NCI-H345 treated with DMSO at 0.1 percent for 48 hours (cell line): ENCODE measurements at regions not wholly inside any gene's neighbourhood (a gene's known extent, or its start where the extent isn't known, plus 50 kb on each side); places are given as distances from the start of the nearest gene placed in this dataset.

Experiments used
- DNase-seq: peaks from one replicate; lab custom pipeline; 2025; ENCODE audit not compliant: unreplicated experiment; lab: John Stamatoyannopoulos, UW

GRCh38 chr12:111089616-111090015, 169.2 kb upstream of the MYL2 start:
- no peak for DNase-seq

DNA sequence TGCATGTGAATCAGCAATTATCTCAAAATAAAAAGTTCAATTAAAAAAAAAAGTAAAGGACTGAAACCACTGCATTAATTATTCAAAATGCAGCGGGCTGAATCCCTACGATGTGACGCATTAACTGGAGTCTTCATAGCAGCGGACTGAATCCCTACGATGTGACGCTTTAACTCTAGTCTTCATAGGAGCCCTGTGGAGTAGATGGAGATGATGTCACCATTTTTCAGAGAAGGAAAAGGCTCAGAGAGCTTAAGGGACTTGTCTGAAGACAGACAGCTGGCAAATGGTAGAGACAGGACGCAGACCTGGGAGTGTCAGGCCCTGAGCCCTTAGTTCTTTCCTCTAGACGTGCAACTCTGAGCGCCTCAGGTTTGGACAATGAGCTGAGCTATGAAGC, 168.0 kb upstream of the MYL2 start:
- no peak for DNase-seq

GRCh38 chr12:111086947-111087700, 166.7 kb upstream of the MYL2 start:
- DNase-seq, result no peak

DNA sequence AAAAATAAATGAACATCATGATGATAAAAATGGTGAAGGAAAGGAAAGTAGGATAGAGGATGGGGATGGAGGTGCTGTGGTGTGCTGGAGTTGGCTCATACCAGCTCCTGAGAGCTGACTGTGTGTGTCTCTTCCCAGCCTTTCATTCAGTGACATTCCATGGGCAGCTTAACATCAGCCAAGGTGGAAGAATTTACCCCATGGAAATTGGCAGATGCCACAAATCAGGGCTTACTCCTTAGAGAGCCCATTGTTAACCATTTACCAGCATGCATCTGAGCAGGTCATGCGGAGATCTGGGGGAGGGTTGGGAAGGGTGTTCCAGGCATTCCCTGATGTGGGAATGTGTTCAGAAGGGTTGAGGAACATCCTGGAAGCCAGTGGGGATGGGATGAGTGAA, 164.7 kb upstream of the MYL2 start:
- DNase-seq, result no peak

GRCh38 chr12:111084605-111085004, 164.2 kb upstream of the MYL2 start:
- no peak for DNase-seq

DNA sequence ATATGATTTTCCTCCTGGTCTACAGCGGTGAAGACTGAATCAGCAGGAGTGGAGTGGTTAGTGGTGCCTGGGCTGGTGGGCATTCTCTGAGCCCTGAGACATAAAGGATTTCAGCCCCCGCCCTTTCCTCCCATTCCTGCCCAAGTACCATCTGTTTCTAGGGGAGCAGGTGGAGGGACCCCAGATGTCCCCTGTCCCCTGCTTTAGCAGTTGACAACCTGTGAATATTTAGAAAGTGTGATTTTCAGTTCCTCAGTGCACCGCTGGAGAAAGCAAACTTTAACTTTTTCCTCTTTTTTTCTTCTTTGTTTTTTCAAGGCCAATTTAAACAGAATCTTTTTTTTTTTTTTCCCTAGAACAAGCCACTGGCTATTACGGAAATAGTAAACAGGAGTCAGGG, 163.8 kb upstream of the MYL2 start:
- no peak for DNase-seq

GRCh38 chr12:111081600-111081999, 161.2 kb upstream of the MYL2 start:
- DNase-seq, result no peak

DNA sequence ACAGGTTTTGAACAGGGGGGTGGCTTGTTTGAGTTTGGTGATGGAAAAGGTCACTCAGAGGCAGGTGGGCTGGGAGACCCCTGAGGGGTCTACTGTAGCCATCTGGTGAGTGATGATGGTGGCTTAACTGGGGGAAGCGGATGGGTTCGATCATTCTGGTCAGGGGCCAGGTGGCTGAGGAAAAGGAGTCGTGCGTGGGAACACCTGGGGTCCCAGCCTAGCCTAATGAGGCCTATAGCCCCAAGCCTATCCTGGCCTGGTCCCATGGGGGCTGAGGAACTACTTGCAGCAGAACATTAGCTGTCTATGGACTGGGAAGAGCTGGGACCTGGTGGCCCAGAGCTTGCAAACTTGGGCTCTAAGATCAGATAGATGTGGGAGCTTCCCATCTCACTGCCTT, 158.4 kb upstream of the MYL2 start:
- DNase-seq, result no peak

DNA sequence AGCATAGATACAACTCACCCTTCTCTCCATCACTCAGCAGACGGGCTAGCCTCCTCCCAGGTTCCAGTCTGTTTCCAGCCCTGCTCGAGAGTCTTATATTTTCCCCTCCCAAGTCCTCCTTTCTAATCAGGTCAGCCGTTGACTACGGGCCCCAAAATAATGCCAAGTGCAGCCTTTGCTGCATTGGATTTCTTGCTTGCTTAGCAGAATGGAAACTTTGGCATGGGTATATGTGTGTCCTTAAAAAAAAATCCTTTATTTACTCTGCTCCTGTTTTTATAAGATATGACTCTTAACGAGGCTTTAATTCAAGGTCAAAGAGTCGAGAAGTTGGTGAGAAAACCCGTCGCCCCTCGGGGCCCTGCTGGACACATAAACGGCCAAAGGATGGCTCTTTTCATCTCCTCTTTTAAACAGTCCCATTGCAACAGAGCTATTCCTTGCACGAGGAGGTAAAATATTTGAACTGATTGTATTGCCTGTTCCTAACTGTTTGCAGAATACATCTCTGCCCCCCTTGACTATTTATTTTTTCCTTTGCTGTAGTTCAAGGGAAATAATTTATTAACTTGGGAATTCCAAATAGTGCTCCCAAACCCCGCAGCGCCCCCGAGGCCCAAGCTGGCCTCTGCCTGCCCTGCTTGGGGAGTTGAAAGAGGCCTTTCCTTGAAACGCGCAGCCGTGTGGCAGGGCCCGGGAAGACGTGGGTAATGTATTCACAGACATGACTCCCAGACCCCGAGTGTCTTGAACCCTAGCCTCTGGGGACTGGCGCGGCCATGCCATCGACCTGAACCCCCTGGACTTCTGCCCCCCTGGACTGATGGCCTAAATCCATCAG, 156.5 kb upstream of the MYL2 start:
- DNase-seq, result no peak

GRCh38 chr12:111076199-111076598, 155.8 kb upstream of the MYL2 start:
- no peak for DNase-seq

DNA sequence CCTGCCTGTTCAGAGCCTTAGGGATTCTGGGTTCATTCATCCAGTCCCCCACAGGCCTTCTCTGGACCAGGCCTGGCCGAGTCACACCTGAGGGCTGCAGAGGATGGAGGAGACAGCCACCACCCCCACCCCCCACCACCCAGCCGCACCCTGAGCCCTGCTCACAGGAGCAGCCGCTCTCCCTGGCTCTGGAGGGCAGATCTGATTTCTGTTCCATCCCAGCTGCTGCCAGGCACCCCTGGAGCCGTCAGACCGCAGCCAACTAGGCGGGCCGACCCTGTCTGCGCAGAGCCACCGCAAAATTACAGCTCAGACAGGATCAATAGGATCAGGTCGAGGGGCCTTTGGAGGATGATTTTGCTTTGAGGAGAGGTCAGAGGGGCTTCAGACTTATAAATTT, 154.6 kb upstream of the MYL2 start:
- no peak for DNase-seq

DNA sequence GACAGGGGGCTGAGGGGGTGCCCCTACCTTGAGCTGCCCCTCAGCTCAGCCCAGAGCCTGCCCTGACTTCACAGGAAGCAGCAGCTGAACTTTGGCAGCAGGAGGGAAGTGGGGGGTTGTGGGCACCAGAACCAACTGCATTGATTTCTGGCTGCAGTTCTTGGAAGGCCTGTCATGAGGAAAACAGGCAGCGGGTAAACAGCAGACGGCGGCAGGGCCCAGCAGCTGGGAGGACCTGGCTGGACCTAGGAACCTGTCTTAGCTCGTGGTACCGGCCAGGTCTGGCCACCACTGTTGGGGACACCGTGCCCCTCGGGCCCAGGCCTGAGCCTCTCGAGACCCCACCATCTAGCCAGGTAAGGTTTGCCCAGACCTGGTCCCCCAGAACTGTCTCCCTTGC, 154.2 kb upstream of the MYL2 start:
- no peak for DNase-seq

GRCh38 chr12:111073370-111073769, 153.0 kb upstream of the MYL2 start:
- no peak for DNase-seq

DNA sequence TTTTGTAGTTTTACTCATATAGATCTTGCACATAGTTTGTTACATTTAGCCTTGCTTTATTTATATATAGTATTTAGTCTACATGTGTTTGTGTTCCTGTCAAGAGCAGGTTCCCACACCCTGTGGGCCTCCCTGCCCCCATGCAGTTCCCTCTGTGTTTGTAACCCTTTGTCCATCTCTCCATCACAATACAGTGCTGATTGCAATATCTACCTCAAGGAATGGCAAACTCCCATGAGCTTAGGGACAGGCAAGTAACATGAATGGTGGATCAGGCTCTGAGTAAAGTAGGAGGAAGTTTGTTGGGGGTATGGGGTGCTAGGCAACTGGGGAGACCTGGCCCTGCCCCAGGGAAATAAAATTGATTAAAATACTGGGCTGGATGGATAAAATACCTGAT, 151.9 kb upstream of the MYL2 start:
- no peak for DNase-seq

DNA sequence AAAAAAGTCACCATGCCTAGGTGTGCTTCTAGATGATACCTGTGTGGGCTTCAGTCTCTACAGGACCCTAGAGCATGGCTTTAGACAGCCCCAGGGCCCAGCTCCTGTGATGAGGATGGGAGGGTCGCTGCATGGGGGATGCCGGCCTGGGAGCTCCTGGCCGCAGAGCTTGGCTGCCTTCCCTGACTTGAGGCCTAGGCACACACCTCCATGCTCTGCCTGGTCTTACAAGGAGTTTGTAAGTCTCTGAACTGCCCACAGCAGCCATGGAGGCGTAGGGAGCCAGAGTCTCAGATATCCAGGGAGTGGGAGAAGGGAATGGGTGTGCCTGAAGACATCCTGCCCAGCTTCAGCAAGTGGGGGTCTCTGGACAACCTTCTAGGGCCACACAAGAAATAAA, 149.5 kb upstream of the MYL2 start:
- no peak for DNase-seq

- peak; percentile 19 for DNase-seq
Observed at GRCh38 chr12:111068290-111068689, 147.9 kb upstream of the MYL2 start.

GRCh38 chr12:111067498-111067897, 147.1 kb upstream of the MYL2 start:
- no peak for DNase-seq

- no peak for DNase-seq
Observed at GRCh38 chr12:111066744-111067437, 146.5 kb upstream of the MYL2 start.

DNA sequence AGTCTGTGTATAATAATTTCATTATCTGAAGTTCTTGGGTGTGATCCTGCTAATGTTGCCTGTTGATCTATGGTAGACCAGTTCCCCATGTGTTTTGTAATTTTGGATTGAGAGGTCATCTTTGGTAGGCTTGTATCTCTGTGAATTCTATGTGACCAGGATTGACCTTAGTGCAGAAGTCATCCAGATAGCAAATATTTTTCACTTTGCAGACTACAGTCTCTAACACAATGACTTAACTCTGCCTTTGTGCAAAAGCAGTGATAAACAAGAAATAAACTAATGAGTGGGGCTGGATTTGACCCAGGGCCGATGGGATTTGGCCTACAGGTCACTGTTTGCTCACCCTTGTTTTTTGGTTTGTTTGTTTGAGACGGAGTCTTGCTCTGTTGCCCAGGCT, 144.6 kb upstream of the MYL2 start:
- no peak for DNase-seq

- DNase-seq, result no peak
Observed at GRCh38 chr12:111064154-111064553, 143.8 kb upstream of the MYL2 start.

DNA sequence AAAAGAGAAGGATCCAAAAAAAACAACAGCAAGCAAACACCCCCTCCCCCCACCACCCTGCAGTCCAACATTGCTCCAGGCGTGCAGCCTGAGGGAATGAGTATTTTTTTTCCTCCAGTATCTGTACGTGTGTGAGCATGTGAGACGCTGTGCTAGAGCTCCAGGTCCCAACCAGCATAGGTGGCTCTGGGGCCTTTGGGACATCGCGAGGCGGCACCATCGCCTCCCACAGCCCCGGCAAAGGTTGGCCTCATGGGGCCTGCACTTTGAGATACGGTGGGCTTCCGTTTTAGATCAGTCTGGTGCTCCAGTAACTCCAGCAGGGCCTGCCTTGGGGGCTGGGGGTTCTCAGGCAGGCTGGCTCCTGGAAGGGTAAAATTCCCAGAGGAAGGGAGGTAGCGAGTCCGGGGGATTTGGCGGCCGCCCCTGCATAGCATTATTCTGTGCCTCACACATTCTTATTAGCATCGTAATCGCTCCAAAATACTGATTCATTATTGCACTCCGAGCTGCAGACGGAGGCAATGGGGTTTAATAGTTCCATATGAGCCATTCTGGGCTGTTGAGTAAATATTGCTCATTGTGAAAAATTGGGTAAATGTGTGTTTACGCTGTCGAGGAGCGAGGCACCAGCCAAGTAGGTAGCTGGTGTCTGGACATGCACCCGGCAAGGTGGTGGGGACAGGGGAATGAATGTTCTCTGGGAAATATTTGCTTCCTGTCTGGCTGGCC, 143.1 kb upstream of the MYL2 start:
- no peak for DNase-seq
